ENCODE measurements at regions not wholly inside any gene's neighbourhood (a gene's known extent, or its start where the extent isn't known, plus 50 kb on each side); places are given as distances from the start of the nearest gene placed in this dataset.

DNA sequence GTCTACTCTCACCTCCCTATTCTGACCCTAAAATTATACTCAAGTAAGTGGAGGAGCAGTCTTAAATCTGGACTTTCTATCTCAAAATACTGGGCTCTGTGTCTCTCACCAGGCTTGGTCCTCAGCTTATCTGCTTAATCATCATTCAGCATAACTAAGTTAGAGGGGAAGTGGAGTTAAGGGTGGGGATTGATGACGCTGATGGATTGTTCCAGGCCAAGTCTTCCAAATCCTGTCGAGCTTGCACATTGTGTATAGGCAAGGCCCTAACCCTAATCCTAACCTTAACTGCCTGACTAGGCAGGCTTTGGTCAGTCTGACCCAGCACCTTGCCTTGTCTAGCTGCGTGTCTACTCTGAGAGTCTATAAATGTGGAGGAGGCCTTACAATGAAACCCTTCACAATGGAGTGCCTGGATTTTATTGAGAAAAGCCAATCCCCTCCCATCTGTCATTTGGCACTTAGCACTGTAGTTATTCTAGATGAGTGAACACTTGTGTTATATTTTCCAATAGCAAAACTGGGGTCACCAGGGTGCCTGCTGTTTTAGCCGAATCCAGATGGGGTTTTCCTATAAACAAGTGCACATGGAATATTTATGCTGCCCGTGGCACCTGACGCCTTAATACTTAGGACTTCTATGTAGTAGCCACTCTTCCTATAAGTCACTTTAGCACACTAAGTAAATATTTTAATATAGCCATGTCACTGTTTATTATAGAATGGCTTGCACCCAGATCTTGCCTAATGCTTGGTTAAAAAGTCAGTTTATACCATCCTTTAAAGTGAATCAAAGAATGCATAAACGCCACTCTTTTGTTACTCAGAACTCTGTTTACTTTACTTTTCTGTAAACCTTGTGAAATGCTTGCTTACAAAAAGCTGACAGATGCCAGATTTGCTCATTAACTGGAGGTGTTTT lies 193.2 kb upstream of the MYOCD start:
- TF ChIP-seq, protein P1, sequence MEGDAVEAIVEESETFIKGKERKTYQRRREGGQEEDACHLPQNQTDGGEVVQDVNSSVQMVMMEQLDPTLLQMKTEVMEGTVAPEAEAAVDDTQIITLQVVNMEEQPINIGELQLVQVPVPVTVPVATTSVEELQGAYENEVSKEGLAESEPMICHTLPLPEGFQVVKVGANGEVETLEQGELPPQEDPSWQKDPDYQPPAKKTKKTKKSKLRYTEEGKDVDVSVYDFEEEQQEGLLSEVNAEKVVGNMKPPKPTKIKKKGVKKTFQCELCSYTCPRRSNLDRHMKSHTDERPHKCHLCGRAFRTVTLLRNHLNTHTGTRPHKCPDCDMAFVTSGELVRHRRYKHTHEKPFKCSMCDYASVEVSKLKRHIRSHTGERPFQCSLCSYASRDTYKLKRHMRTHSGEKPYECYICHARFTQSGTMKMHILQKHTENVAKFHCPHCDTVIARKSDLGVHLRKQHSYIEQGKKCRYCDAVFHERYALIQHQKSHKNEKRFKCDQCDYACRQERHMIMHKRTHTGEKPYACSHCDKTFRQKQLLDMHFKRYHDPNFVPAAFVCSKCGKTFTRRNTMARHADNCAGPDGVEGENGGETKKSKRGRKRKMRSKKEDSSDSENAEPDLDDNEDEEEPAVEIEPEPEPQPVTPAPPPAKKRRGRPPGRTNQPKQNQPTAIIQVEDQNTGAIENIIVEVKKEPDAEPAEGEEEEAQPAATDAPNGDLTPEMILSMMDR (conservative IDR thresholded peaks at IDR 0.05 in 1 of 2, IDR thresholded peaks at IDR 0.05 in 1 of 2; ENCODE audit: extremely low read depth in 1 of 2, insufficient read depth in 1 of 2, low read depth in 1 of 2, low read length in 2 of 2), result no peak
- TF ChIP-seq EZH2 (IDR thresholded peaks at IDR 0.05; ENCODE audit: borderline replicate concordance, low read length), result no peak

All from mammary epithelial cell (primary cell).